Mucosa of gallbladder (tissue), 1 donor: ENCODE measurements at regions not wholly inside any gene's neighbourhood (a gene's known extent, or its start where the extent isn't known, plus 50 kb on each side); places are given as distances from the start of the nearest gene placed in this dataset.
"Not testable (repeated sequence)": the region's sequence is repeated elsewhere in the genome, so short reads cannot be mapped to it uniquely, and the experiment has no call there.

Source experiments
- DNase-seq: peaks from one replicate; pipeline ENCODE4 v3.0.0-alpha.2; 2020; ENCODE audit warnings: low spot score
- donor health status: DM: no; HTN: no; CAD: no.

DNA sequence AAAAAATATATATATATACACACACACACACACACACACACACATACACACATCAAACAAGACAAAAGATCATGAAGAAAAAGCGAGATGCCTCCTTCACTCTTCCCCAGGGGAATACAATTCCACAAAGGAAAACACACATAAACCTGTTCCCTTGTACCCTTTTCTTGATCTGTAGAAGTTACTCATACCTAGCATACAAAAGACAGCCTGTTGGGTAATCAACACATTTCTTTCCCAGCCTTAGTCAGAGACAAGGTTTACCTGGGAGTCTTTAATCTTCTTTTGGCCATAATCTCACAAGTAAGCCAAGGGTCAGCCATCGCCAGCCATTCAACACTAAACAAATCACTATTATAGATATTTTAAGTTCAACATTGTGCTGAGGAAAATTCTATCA is 407.0 kb downstream of the SUCLG1 start:
- no peak for DNase-seq

DNA sequence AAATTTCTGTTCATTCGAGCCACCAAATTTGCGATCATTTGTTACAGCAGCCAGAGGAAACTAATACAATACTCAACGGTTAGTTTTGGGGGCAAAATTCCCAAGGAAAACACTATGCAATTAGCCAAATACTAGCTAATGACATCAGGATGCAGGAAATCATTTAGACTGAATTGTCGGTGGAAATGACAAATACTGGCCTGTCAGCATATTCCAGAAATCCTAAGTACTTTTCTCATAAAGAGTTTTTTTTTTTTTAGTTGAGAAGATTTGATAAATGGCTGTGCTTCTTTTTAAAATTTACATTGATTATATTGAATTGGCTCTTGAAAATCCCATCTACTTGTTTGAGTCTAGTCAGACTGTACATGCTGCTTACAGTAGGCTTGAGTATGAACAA is 410.1 kb downstream of the SUCLG1 start:
- no peak for DNase-seq

DNA sequence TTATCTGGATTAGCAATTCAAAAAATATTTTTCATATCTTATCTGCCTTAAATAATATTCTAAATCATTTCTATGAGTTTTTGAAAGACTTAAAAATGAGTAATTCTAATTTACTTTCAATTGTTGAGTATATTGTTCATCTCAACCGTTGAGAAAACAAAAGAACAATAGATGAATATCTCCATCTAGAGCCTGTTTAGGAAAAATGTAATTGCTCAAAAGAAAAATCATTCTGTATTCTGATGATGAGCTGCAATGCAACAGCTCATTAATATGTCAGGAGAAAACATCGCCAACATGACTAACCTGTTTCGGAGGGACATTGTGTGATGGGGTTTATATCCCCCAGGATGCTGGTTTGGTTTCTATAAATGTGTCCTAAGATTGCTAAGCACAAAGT is 417.6 kb downstream of the SUCLG1 start:
- no peak for DNase-seq

DNA sequence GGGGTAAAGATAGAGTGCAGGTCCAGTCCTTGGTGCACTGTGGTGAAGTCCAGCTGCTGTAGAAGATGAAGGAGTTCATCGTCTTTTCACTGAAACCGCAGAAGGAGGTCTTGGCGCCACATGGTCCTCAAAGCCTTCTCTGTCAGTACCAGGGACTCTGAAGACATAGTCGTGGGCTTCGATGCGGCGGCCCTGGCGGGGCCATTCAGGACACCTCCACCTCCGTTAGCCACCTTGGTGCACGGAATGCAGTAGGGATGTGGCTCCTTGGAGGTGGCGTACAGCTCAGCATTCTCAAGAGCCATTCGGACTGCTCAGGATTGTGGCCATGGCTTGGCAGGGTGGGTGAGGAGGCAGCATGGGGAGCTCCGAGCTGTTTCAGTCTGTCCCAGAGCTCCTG is 418.8 kb downstream of the SUCLG1 start:
- no peak for DNase-seq

DNA sequence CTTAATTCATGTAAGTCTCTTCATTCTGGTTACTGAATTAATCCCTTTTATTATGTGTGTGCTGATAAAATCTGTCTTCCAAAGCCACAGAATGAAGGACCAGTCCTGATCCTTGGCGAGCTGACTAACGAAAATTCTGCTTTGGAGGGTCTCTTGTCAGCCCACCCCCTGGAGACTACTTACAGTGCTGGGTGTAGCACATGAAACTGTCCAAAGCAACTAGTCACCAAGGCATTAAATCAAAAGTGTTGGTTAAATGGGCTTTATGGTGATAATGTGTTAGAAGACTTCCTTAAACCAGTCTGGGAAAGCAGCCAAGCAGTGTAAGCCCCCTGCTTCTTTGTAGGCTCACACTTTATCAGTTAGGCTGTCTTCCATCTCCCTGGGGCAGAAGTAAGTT is 420.2 kb downstream of the SUCLG1 start:
- DNase-seq, result no peak

DNA sequence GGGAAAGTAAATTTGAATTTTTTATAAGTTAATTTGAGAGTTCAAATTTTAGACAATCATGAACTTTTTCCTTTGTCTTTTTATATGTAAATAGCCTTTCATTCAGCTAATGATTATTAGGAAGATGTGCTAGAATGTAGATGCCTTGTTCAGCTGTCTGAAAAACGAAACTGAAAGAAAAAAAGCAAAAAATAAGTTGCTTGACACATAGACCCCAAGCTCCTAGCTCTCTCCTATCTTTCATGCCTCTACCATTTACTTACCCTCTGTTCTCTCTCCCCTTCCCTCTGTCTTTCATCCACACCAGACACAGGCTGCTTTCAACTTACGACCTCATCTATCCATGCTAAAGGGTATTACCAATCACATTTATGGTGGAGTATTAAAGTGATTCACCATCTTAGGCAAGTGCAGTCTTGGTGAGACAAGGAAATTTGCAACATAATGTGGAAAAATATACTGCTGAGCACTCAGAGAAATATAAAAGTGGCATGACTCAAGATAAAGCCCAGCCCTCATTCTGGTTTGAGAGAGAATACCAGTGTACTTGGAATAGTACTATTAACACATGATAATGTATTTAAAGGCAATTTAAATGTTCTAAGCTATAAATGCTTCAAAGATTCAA is 425.6 kb downstream of the SUCLG1 start:
- no peak for DNase-seq

DNA sequence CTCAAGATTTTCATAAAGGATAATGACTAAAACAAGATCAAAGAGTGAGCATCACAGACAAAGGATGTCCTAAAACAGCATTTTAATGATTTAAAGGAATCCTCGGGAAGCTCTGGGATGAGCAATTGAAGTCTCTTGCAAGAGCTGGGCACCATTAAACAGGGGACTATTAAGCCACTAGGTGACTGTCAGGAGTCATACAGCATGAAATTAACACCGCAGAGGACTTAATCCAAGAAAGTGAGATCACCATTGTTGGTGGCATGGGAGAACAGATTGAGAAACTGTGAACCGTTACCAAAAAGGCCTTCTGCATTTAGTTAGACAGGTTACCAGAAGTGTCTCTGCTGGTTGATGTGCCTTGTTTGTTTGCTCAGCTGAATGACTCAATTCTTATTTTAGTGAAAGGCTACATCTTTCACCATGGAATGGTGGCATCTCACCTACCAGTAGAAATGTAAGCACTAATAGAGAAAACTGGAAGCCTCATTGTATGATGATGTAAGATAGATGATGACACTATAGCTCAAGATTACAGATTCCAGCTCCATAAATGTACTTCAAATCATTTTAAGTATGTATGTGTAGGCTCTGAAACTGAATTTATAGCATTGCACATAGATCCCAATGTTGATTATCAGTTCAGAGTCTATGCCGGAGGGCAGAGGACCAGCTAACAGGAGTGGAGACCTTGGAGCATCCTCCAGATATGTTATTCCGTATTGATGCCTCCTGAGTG is 427.6 kb downstream of the SUCLG1 start:
- no peak for DNase-seq

DNA sequence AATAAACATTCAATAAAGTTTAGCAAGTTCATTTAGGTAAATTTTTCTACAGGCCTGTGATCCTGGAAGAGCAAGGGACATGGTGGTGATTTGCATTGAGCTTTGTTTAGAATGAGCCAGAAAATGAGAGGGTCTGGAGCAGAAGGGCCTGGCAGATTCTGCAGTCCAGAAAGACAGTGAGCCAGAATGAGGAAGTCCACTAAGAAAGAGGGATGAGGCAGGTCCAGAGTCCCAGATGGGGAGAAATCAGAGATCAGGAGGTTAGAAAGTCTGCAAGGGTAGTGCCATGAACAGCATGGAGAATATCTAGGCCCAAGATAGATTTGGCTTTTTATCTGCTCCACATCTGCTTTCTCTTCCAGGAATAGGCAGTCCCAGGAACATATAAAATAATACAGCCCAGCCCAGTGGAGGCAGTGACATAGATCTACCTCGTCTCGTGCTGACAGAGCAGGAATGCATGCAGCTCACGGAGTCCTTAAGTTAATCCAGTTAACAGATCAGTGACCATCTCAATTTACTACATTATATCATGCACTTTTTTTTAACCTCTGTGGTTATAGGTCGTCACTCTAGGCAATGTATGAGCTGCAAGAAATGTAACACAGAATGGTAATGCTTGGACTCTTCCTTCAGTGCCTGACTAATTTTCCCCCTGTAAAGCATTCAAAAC is 429.0 kb downstream of the SUCLG1 start:
- no peak for DNase-seq

DNA sequence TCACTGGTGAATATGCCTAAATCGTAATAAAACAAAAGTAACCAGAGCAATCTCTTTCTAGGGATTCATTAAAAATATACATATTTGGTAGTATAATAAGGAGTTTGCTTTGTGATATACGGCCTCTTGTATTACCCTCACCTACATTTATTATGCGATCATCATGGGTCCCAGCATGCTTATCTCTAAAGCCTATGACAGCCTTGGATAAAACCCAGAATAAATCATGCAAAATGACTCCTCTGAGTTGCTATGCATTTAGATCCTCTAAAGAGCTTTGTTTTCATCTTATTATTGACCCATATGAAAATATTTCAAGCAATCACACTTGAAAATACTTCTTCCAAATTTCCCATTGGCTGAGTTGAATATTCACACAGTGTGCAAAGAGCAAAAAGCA is 432.3 kb downstream of the SUCLG1 start:
- DNase-seq, result no peak

DNA sequence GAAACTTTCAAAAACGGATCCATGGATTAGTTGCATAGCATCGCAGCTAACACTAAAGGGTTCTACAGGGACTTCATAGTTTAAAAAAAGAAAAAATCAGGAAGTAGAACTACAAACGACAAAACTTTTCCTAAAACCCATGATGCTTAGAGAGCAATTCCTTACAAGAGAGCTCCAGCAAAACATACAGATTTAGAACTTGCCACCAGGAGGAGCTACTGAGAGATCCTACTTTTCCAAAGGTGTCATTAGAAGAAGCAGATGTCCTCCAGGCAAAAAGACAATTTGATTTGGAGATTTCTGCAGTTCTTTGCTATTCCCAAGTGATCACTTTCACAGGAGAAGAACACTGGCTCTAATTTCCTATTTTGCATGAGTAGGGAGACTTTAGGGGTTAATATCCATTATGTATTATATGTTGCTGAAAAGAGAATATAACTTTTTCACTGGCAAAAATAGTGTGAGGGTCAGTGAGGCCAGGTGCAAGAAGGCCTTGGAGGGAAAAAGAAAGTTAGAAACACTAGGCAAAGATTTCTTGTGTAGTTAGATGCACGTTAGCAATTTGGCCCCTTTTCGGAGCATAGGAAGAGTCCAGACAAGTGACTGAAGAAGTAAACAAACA is 436.2 kb downstream of the SUCLG1 start:
- DNase-seq, result peak; percentile 30

DNA sequence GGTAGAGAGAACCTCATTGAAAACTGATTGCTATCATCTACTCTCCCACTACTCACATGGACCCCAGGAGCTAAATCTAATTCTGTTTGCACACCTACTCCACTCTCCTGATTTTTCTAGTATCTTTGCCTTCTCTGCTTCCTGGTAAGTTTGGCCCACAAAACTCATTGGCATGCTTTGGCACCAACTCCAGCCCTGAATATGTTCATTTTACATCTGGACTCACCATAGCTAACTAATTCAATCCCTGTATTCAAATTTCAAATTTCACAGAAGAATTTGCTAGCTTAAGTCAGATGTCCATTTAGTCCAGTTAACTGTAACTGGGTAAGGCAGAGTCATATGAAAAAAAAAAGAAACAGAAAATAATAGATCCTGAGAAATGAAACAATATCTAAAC is 442.1 kb downstream of the SUCLG1 start:
- no peak for DNase-seq

DNA sequence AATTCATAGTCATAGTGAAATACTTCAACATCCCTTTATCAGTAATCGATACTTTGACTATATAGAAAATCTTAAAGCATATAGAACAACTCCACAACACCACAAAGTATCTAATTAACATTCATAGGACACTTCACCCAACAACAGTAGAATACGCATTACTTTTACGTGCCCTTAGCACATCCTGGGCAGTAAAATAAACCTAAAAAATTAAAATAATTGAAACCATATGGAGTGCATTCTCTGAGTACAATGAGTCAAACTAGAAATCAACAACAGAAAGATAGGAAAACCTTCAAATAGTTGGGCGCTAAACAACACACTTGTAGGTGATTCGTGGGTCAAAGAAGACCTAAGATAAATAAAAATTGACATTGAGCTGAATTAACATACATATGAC is 442.9 kb downstream of the SUCLG1 start:
- no peak for DNase-seq

DNA sequence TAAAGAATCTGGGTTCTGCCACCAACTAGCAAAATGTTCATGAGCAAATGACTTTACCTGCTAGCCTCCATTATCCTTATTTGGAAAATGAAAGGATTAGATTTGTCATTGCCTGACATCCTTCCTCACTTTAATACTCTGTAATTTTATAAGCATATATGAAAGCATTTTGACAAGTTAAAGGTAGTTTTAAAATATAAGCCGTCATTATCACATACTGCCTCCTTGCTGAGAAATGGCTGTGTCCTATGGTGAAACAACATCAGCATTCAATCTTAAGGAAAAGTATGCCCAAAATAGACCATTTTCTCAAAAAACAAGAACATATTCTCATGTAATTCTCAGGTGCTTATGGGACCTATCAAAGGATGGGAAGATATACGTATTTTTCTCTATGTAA is 461.2 kb downstream of the SUCLG1 start:
- DNase-seq, result no peak

DNA sequence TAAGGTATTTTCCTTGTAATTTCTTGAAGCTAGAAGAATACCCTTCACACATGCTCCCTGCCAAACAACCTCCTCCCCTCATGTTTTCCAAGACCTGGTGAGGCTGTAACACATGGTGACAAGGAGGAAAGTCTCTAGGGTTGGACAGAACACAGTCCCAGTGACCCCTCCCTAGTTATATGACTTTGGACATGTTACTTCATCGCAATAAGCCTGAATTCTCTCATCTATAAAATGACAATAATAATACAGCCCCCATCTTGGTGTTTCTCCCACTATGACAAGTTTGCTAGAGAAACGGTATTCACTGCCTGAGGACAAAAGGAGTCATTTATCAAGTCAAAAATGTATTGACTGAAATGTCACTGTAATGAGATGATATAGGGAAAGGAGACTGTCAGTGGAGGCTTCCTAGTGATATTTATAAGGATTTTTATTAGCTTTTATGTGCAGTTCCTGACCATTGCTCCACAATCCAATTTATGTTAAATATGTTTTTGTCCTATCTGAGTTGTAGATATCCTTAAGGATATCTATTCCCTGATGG is 464.4 kb downstream of the SUCLG1 start:
- DNase-seq, result no peak

DNA sequence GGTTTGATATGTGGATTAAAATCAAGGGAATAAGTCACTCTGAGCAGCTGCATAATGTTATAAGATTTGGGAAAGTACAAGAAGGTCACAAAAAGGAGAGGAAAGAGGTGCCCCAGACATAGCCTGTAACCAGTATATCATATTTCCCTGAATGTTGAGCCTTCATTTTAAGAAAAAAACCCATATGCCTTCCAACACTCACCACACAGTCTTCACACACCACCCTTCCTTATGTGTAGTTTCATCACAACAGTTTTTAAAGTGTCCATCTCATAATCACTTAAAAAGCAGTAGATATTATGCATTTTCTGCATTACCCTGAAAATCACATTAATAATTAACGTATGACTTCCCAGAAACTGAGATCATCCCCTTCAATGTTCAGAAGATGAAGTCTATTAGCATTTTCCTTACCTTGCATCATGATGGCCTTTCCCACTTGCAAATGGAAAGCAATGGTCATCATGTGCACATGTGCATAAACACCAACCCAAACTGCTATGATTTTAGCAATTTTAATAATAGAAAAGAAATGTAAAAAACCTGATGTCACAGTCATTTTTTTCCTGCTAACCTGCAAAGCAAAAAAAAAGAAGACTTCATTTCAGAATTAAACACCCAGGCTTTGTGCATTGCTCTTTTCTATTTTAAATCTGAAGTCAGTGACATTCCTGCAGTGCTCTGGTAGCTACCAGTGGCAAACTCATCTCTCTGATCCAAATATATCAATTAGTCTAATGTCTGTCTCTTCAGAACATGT is 465.0 kb downstream of the SUCLG1 start:
- DNase-seq, result no peak

DNA sequence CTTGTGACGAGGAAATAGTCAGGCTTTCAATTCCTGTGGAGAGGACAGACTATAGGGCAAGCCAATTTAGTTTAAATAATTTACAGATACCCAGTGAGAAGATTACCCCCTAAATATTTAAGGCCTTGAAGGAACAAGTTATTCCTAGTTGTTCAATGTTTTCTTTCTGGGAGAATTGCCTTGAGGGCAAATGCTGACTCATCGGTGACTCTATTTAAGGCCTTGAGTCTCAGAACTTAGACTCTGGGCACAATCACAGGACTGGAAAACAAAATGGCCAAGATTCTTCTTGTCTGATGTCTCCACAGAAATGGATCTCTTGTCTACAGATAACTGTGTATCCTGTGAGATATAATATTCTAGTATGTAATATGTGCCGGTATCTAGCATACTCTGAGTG is 467.1 kb downstream of the SUCLG1 start:
- no peak for DNase-seq

DNA sequence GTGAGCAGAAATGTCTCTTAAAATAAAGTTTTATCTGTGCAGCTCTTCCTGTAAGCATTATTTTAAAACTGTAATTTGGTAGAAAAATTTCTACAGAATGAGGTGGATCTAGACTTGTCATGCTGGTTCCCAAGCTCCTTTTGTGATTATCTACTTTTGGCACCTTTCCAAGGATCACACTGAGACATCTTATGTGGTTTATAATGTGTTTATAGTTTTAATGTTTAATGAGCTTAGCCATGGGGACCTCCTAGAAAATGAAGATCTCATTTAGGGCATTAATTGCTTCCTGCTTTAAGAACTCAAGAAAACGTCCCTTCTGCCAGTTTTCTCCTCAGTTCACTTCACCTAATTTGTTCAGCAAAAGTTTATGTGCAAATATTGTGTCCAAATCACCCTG is 468.4 kb downstream of the SUCLG1 start:
- no peak for DNase-seq

DNA sequence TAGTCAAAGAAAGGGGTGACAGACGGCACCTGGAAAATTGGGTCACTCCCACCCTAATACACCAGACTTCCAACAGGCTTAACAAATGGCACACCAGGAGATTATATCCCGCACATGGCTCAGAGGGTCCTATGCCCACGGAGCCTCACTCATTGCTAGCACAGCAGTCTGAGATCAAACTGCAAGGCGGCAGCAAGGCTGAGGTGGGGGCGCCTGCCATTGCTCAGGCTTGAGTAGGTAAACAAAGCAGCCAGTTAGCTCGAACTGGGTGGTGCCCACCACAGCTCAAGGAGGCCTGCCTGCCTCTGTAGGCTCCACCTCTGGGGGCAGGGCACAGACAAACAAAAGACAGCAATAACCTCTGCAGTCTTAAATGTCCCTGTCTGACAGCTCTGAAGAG is 482.5 kb downstream of the SUCLG1 start:
- DNase-seq, result not testable (repeated sequence)

DNA sequence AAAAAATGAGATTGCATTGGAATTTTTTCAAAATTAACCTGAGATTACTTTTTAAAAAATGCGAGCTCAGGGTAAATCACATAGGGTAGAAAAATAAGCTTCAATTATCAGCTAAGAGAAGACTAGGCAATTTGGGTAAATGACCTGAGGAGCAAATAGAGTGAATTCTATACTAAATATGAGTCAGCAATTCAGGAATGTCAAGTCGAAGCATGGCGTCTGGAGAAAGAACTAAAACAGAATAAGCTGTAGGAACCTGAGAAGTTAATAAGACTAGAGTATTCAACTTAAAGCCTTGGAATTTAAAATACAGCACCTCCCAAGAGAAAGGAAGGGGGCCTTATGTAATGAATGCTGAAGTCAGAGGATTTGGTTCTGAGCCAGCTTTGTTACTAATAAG is 487.0 kb downstream of the SUCLG1 start:
- DNase-seq, result no peak

DNA sequence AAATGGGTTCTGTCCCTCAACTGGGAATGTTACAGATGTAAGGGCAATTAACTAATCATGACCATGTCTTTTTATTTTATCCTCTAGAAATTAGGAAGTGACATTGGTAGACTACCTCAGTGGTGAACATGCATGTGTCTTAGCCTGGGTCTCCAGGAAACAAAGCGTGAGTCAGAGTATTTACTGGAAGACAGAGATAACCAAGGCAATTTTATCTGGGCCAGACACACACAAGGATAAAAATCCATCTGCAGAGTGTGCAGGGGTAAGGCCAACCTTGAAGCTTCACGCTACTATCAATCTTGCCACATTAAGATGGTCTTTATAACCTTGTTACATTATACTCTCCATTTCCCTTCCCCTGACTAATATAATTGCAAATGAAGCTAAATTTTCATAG is 487.5 kb downstream of the SUCLG1 start:
- DNase-seq, result no peak

DNA sequence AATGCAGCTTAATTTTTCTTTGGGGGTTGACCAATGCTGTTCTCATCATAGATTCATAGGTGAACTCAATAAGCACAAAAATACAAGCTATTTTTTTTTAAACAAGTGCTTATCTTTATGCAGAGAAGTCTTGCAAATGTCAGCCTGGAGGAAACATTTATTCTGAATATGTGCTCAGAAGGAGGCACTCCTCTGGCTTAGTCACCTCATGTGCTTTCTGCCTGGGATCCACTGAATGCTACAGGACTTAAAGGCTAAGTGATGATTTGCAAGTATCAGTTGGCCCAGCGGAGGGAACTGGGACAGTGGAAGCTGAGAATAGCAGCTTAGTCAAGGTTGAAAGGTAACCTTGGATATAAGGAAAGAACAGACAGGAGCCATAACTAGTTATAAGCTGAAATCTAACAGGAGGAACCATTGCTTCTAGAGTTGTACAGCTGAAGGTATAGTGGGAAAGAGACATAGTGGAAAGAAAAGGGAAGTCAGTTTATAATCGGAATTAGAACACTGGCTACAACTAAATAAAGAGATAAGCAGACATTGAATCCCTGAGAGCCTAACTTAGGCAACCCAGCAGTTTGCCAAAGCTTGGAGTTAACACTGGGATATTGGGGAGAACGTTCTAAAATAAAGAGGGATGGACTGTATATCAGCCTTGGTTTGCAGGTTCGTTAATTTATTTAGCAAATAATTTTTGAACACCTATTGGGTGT is 488.7 kb downstream of the SUCLG1 start:
- DNase-seq, result no peak
